ENCODE measurements at regions not wholly inside any gene's neighbourhood (a gene's known extent, or its start where the extent isn't known, plus 50 kb on each side); places are given as distances from the start of the nearest gene placed in this dataset.

DNA sequence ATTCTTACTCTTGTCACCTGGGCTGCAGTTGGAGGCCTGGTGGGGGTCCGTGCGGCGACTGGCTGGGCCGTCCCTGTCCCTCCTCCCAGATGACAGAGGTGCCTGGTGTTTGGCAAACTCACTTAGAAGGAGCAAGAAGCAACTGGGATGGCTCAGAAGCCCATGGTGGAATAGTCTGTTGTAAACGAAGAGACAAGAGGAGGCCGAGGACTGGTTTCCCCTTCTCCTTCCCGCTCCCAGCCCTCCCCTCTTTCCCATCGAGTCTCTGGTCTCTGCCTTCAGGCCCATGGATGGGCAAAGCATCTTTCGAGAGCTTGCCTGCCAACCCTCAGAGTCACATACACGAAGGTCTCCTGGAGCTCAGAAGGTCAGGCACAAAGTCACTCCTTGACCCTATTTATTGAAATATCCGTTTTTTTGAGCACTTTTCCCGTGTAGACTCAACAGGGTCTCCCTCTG lies 364.4 kb downstream of the SEC14L1 start:
- ChIA-PET POLR2A (interaction anchor here (0.6 to 0.8 kb wide), 2 partner anchors 249 to 361 kb away, joined by 3 read pairs; no protein-coding TSS in a partner anchor), CTCF (ENCODE audit: low intra/inter-chr PET ratio) (interaction anchor here (0.8 kb wide), 1 partner anchor 509 kb away, joined by 3 read pairs; no protein-coding TSS in a partner anchor)
- Histone ChIP-seq H3K9me1 (ENCODE audit: control insufficient read depth, insufficient read depth, low read length) (no peaks in the 10 kb centered on the region), H2AFZ (ENCODE audit: low read depth, low read length) (no peak overlapping the region), H3K9ac (ENCODE audit: insufficient read depth in 1 of 2, low read depth in 2 of 2, low read length in 2 of 2) (no peak overlapping the region), H4K20me1 (replicated peaks; ENCODE audit: control insufficient read depth, insufficient read depth, low read length) (peaks cover 4% of the 10 kb centered on the region; the same call in 1 of the 2 replicates), H3K4me1 (replicated peaks in 1 of 2; ENCODE audit: control insufficient read depth in 2 of 2, insufficient read depth in 2 of 2, low read length in 2 of 2) (peaks cover 0 to 8% of the 10 kb centered on the region in 2 experiments; a peak in 2 of 5 replicates), H3K4me2 (ENCODE audit: insufficient read depth, low read length) (no peak overlapping the region), H3K36me3 (ENCODE audit: control insufficient read depth, insufficient read depth, low read length) (no peaks in the 10 kb centered on the region), H3K4me3 (no peak overlapping the region), H3K27me3 (ENCODE audit: control insufficient read depth in 2 of 2, insufficient read depth in 2 of 2, low read length in 2 of 2) (peaks cover 10 to 50% of the 10 kb centered on the region in 2 experiments), H3K9me3 (replicated peaks; ENCODE audit: control insufficient read depth, insufficient read depth, low read depth, low read length) (no peaks in the 10 kb centered on the region), H3K27ac (ENCODE audit: extremely low read depth, low read depth, low read length) (no peak overlapping the region), H3K79me2 (ENCODE audit: control insufficient read depth, insufficient read depth, low read length) (no peaks in the 10 kb centered on the region)
- in situ Hi-C loops (cut with MboI), result no loop called here
- intact Hi-C loops (cut with micrococcal nuclease), result no loop called here
- no peak for DNase-seq (ENCODE audit: extremely low read depth in 1 of 4, low spot score in 3 of 4)
- no peak for ATAC-seq
- BruUV-seq (replicated peaks), result no TSS peak
- 14% methylated on average over 7 of the region's 12 CpGs for WGBS (ENCODE audit: insufficient coverage, low coverage, missing lambda C conversion rate)
- no peak for TF ChIP-seq FOXA1 (IDR thresholded peaks at IDR 0.05; ENCODE audit: borderline replicate concordance)
- no peak for TF ChIP-seq ZNF133 (CRISPR knock-in tag; IDR thresholded peaks at IDR 0.05)
- 0 out of 2 replicates have a peak, but pooled peaks have one; percentile 67 for TF ChIP-seq ZSCAN29 (IDR thresholded peaks at IDR 0.05)
- TF ChIP-seq ILF3 (IDR thresholded peaks at IDR 0.05; ENCODE audit: borderline replicate concordance), result no peak
- no peak for TF ChIP-seq ZFP1 (CRISPR knock-in tag; IDR thresholded peaks at IDR 0.05)
- no peak for TF ChIP-seq MAZ (CRISPR knock-in tag; conservative IDR thresholded peaks at IDR 0.05 in 1 of 2, IDR thresholded peaks at IDR 0.05 in 1 of 2)
- no peak for TF ChIP-seq MTA2 (IDR thresholded peaks at IDR 0.05; ENCODE audit: low read depth)
- TF ChIP-seq, protein P1, sequence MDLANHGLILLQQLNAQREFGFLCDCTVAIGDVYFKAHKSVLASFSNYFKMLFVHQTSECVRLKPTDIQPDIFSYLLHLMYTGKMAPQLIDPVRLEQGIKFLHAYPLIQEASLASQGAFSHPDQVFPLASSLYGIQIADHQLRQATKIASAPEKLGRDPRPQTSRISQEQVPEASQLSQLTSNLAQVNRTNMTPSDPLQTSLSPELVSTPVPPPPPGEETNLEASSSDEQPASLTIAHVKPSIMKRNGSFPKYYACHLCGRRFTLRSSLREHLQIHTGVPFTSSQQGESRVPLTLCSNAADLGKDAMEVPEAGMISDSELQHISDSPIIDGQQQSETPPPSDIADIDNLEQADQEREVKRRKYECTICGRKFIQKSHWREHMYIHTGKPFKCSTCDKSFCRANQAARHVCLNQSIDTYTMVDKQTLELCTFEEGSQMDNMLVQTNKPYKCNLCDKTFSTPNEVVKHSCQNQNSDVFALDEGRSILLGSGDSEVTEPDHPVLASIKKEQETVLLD (IDR thresholded peaks at IDR 0.05), result no peak
- no peak for TF ChIP-seq NONO (IDR thresholded peaks at IDR 0.05; ENCODE audit: low read depth in 2 of 2, low read length in 1 of 2)
- no peak for FAIRE-seq
